GM12865 (cell line): ENCODE measurements at regions not wholly inside any gene's neighbourhood (a gene's known extent, or its start where the extent isn't known, plus 50 kb on each side); places are given as distances from the start of the nearest gene placed in this dataset.

Experiments
- DNase-seq: peaks from one replicate; pipeline ENCODE4 v3.0.0; 2010; ENCODE audit warnings: low read depth
- H3K4me3 ChIP-seq: 2 replicates; pipeline ENCODE4 v1.5.1; 2011; ENCODE audit warnings: mild to moderate bottlenecking, low read depth, low read length, control low read depth
- TF ChIP-seq, protein P1 (sequence below): IDR thresholded peaks from 2 replicates; pipeline ENCODE4 v1.5.1; 2011; ENCODE audit warnings: low read length, control low read depth, low read depth, inconsistent platforms; ENCODE audit not compliant: insufficient read depth; ENCODE audit errors: missing control alignments

DNA sequence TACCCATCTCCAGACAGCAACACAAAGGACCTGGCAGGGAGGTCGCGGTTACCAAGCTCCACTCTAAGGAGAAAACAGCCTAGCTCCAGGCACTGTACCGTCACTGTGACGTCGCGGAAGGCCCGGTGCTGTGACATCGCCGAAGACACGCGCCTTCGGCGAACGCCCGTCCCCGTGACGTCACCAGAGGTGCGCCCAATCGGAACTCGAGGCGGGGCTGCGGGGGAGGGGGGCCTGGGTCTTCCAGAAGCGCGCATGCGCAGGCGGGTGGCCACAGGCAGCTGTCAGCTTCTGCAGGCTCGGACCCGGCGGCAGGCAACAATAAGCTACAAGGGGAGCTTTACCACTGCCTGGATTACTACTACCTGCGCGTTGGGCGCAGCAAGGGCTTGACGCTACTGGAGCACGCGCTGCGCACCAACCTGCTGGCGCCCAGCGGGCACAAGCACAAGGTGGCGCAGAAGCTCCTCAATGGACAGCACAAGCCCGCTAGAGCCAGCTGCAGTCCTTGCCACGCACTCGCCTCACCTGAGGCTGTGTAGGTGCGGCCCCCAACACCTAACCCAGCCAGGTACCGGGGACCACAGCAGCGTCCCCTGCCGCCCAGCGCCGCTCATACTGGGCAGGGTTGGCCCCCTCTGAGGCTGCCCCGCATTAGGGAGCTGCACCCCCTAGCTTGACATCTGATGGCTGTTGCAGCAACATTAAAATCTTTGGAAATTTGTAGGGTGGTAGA lies 208.4 kb downstream of the TPST1 start:
- peak; percentile 60 for DNase-seq
- TF ChIP-seq, protein P1, sequence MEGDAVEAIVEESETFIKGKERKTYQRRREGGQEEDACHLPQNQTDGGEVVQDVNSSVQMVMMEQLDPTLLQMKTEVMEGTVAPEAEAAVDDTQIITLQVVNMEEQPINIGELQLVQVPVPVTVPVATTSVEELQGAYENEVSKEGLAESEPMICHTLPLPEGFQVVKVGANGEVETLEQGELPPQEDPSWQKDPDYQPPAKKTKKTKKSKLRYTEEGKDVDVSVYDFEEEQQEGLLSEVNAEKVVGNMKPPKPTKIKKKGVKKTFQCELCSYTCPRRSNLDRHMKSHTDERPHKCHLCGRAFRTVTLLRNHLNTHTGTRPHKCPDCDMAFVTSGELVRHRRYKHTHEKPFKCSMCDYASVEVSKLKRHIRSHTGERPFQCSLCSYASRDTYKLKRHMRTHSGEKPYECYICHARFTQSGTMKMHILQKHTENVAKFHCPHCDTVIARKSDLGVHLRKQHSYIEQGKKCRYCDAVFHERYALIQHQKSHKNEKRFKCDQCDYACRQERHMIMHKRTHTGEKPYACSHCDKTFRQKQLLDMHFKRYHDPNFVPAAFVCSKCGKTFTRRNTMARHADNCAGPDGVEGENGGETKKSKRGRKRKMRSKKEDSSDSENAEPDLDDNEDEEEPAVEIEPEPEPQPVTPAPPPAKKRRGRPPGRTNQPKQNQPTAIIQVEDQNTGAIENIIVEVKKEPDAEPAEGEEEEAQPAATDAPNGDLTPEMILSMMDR = peak; percentile 21
- peak overlapping the region; percentile 45 for H3K4me3 ChIP-seq

DNA sequence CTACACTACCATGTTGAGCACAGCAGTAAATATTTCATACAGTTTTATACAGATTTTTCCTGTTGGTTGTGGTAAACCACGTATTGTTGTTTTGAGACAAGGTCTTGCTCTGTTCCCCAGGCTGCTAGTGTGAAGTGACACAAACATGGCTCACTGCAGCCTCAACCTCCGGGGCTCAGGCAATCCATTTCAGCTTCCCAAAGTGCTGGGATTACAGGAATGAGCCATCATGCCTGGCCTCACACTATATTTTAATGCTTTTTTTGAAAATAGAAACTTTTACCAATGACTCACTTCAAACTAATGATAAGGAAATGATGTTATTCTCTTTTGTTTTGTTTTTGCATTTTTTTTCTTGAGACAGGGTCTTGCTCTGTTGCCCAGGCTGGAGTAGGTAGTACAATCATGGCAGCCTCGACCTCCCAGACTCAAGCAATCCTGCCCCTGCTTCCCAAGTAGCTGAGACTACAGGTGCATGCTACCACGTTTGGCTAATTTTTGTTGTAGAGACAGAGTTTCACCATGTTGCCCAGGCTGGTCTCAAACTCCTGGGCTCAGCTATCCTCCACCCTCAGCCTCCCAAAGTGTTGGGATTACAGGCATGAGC lies 210.6 kb downstream of the TPST1 start:
- TF ChIP-seq, protein P1 = no peak
- no peak for DNase-seq
- no peak overlapping the region for H3K4me3 ChIP-seq

DNA sequence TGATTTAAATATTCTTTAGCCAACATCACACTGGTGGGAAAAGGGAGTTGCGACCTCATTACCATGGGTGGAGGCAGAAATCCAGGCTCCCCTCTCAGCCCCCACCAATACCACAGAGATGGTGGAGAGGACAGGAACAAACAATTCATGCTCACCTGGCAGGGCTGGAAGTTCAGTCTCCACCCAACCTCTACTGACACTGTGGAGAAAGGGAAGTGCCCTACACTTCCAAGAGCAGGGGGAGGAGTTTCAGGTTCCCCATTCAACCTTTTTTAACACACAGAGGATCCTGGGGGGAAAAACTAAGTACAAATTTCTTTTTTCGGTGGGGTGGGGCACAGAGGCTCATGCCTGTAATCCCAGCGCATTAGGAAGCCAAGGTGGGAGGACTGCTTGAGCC lies 210.1 kb upstream of the KCTD7 start:
- H3K4me3 ChIP-seq = no peak overlapping the region
- DNase-seq = no peak
- TF ChIP-seq, protein P1 = no peak

DNA sequence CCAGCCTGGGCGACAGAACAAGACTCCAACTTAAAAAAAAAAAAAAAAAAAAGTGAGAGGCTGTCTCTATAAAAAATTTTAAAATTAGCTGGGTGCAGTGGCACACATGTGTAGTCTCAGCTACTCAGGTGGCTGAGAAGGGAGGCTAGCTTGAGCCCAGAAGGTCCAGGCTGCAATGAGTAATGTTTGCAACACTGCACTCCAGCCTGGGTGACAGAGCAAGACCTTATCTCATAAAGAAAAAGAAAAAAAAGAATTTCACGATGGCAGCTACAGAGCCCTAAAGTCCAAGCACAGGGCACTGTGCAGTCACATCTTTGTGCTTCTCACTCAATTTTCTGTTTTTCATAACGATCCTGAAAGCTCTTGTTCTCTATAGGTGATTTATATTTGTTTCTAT lies 209.5 kb upstream of the KCTD7 start:
- no peak overlapping the region for H3K4me3 ChIP-seq
- TF ChIP-seq, protein P1 = no peak
- no peak for DNase-seq

DNA sequence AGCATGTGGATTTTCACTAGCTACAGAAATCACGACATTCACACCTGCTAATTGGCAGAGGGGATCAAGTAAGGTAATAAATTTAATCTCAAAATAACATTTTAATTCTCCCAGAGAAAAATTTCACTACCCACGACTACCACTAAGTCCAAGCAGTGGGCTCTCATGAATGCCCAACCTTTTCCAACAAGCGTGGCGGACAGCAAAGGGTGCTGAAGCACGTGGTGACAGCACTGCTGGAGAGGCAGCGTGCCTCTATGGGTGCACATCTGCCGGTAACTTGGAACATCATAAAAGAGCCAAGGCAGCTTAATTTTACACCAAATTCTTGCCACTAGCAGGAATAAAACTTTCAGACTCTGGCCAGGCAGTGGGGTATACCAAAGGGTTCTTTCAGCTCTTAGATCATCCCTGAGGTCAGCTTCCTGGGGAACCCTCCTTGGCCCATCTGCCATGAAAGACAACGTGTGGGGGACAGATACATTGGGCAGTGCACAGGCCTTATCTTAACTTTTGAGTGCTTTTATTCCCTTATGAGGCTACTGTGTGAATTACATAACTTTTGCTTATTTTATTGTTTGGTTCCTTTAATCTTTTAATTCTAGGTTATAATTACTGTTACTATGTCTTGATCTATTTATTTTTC lies 206.7 kb upstream of the KCTD7 start:
- DNase-seq = no peak
- no peak overlapping the region for H3K4me3 ChIP-seq
- TF ChIP-seq, protein P1 = no peak

DNA sequence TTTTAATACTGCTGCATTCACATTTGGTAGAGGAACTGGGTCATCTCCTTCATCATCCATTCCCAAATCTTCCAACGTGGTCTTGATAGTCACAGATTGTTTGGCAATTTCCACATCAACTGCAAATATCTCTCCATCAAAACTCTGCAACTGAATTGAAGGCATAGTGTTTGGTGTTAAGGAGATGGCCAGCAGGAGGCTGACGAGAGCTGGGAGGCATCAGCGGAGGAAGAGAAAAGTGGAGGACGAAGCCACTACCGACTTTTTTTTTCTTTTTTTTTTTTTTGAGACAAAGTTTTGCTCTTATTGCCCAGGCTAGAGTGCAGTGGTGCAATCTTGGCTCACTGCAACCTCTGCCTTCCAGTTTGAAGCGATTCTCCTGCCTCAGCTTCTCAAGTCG lies 205.0 kb upstream of the KCTD7 start:
- H3K4me3 ChIP-seq = no peak overlapping the region
- TF ChIP-seq, protein P1 = no peak
- no peak for DNase-seq
